HAP-1 (cell line): ENCODE measurements at regions not wholly inside any gene's neighbourhood (a gene's known extent, or its start where the extent isn't known, plus 50 kb on each side); places are given as distances from the start of the nearest gene placed in this dataset.
"Not testable (repeated sequence)": the region's sequence is repeated elsewhere in the genome, so short reads cannot be mapped to it uniquely, and the experiment has no call there.

Experiments
- DNase-seq, 2 experiments: peaks; one replicate each; pipeline ENCODE4 v3.0.0-alpha.2; 2016 to 2020; ENCODE audit warnings: low spot score in 2 of 2
- H3K27me3 ChIP-seq: fragments of 250-450 bp; sonication (Bioruptor Pico); 2 replicates; pipeline ENCODE4 v1.5.1; 2020; ENCODE audit warnings: low read depth, mild to moderate bottlenecking, moderate library complexity
- H3K36me3 ChIP-seq: fragments of 250-450 bp; sonication (Bioruptor Pico); replicated peaks from 2 replicates; pipeline ENCODE4 v1.5.1; 2020; ENCODE audit warnings: mild to moderate bottlenecking
- H3K4me1 ChIP-seq: fragments of 250-450 bp; sonication (Bioruptor Pico); 2 replicates; pipeline ENCODE4 v1.5.1; 2020; ENCODE audit warnings: mild to moderate bottlenecking
- H3K4me3 ChIP-seq: fragments of 250-450 bp; sonication (Bioruptor Pico); 2 replicates; pipeline ENCODE4 v1.5.1; 2020; ENCODE audit warnings: mild to moderate bottlenecking, moderate library complexity
- H3K9me3 ChIP-seq: fragments of 250-450 bp; sonication (Bioruptor Pico); 2 replicates; pipeline ENCODE4 v1.5.1; 2020; ENCODE audit warnings: mild to moderate bottlenecking, moderate library complexity
- in situ Hi-C: fragments of 300-500 bp; cut with MboI; formaldehyde crosslinking; loops from 3 replicates; pipeline ENCODE4 v1.14.3; 2020; ENCODE audit warnings: low sequenced_read_pairs, inconsistent platforms, mixed read lengths

GRCh38 chr20:40072907-40073306, 616.1 kb downstream of the MAFB start:
- Histone ChIP-seq H3K4me3 (no peak overlapping the region), H3K9me3 (no peaks in the 10 kb centered on the region), H3K27me3 (no peaks in the 10 kb centered on the region), H3K4me1 (no peaks in the 10 kb centered on the region), H3K36me3 (no peaks in the 10 kb centered on the region)
- in situ Hi-C loops: no loop called here
- DNase-seq: no peak

GRCh38 chr20:40056171-40056570, 632.9 kb downstream of the MAFB start:
- H3K4me3 ChIP-seq: no peak overlapping the region
- DNase-seq: no peak
- H3K4me1 ChIP-seq: no peaks in the 10 kb centered on the region
- H3K27me3 ChIP-seq: no peaks in the 10 kb centered on the region
- H3K36me3 ChIP-seq: no peaks in the 10 kb centered on the region
- no peaks in the 10 kb centered on the region; the same call in 1 of the 2 replicates for H3K9me3 ChIP-seq
- in situ Hi-C loops: no loop called here

GRCh38 chr20:40055711-40056110, 633.3 kb downstream of the MAFB start:
- Histone ChIP-seq H3K27me3 (no peaks in the 10 kb centered on the region), H3K36me3 (no peaks in the 10 kb centered on the region), H3K4me3 (no peak overlapping the region), H3K9me3 (no peaks in the 10 kb centered on the region; the same call in 1 of the 2 replicates), H3K4me1 (no peaks in the 10 kb centered on the region)
- no peak for DNase-seq
- in situ Hi-C loops: no loop called here

- H3K36me3 ChIP-seq: no peaks in the 10 kb centered on the region
- H3K27me3 ChIP-seq: no peaks in the 10 kb centered on the region
- DNase-seq: no peak
- no peaks in the 10 kb centered on the region; the same call in 1 of the 2 replicates for H3K9me3 ChIP-seq
- no peaks in the 10 kb centered on the region for H3K4me1 ChIP-seq
- no peak overlapping the region for H3K4me3 ChIP-seq
- in situ Hi-C loops: no loop called here
Measured at GRCh38 chr20:40054311-40054710, 634.7 kb downstream of the MAFB start.

GRCh38 chr20:40050596-40050995, 638.4 kb downstream of the MAFB start:
- H3K36me3 ChIP-seq: no peaks in the 10 kb centered on the region
- H3K4me3 ChIP-seq: no peak overlapping the region
- in situ Hi-C loops: no loop called here
- no peak for DNase-seq
- peaks cover 2% of the 10 kb centered on the region; the same call in 1 of the 2 replicates for H3K9me3 ChIP-seq
- H3K27me3 ChIP-seq: no peaks in the 10 kb centered on the region
- no peaks in the 10 kb centered on the region for H3K4me1 ChIP-seq

- Histone ChIP-seq H3K27me3 (no peaks in the 10 kb centered on the region), H3K4me1 (no peaks in the 10 kb centered on the region), H3K4me3 (no peak overlapping the region), H3K36me3 (no peaks in the 10 kb centered on the region), H3K9me3 (peaks cover 2% of the 10 kb centered on the region; the same call in 1 of the 2 replicates)
- in situ Hi-C loops: no loop called here
- DNase-seq: no peak
Measured at GRCh38 chr20:40049854-40050253, 639.2 kb downstream of the MAFB start.

GRCh38 chr20:40046703-40047102, 642.3 kb downstream of the MAFB start:
- H3K9me3 ChIP-seq: peaks cover 2% of the 10 kb centered on the region; the same call in 1 of the 2 replicates

GRCh38 chr20:40037511-40037910, 651.5 kb downstream of the MAFB start:
- Histone ChIP-seq H3K4me3 (no peak overlapping the region), H3K27me3 (no peaks in the 10 kb centered on the region), H3K36me3 (no peaks in the 10 kb centered on the region), H3K4me1 (no peaks in the 10 kb centered on the region), H3K9me3 (no peaks in the 10 kb centered on the region)
- no peak for DNase-seq
- in situ Hi-C loops: no loop called here

More at GRCh38 chr20:40046703-40047102, 642.3 kb downstream of the MAFB start:
- Histone ChIP-seq H3K4me1 (no peaks in the 10 kb centered on the region), H3K27me3 (no peaks in the 10 kb centered on the region), H3K4me3 (no peak overlapping the region), H3K36me3 (no peaks in the 10 kb centered on the region)
- in situ Hi-C loops: no loop called here
- DNase-seq: no peak

GRCh38 chr20:40029589-40029988, 659.4 kb downstream of the MAFB start:
- H3K27me3 ChIP-seq: no peaks in the 10 kb centered on the region
- no peaks in the 10 kb centered on the region for H3K4me1 ChIP-seq
- no peaks in the 10 kb centered on the region for H3K9me3 ChIP-seq
- DNase-seq: no peak
- no peak overlapping the region for H3K4me3 ChIP-seq
- in situ Hi-C loops: no loop called here
- no peaks in the 10 kb centered on the region for H3K36me3 ChIP-seq

- Histone ChIP-seq H3K27me3 (no peaks in the 10 kb centered on the region), H3K4me1 (no peaks in the 10 kb centered on the region), H3K36me3 (no peaks in the 10 kb centered on the region), H3K4me3 (no peak overlapping the region), H3K9me3 (no peaks in the 10 kb centered on the region)
- DNase-seq: no peak
- in situ Hi-C loops: no loop called here
Measured at GRCh38 chr20:40019510-40019909, 669.5 kb downstream of the MAFB start.

GRCh38 chr20:40017765-40018164, 671.3 kb downstream of the MAFB start:
- Histone ChIP-seq H3K36me3 (no peaks in the 10 kb centered on the region), H3K4me3 (no peak overlapping the region), H3K9me3 (no peaks in the 10 kb centered on the region; the same call in 1 of the 2 replicates), H3K27me3 (no peaks in the 10 kb centered on the region), H3K4me1 (no peaks in the 10 kb centered on the region)
- in situ Hi-C loops: no loop called here
- no peak for DNase-seq

- Histone ChIP-seq H3K4me3 (no peak overlapping the region), H3K9me3 (no peaks in the 10 kb centered on the region; the same call in 1 of the 2 replicates), H3K36me3 (no peaks in the 10 kb centered on the region), H3K27me3 (no peaks in the 10 kb centered on the region), H3K4me1 (no peaks in the 10 kb centered on the region)
- DNase-seq: no peak
- in situ Hi-C loops: no loop called here
Measured at GRCh38 chr20:40016890-40017289, 672.1 kb downstream of the MAFB start.

GRCh38 chr20:40016392-40016791, 672.6 kb downstream of the MAFB start:
- no peak for DNase-seq
- no peak overlapping the region for H3K4me3 ChIP-seq
- H3K9me3 ChIP-seq: no peaks in the 10 kb centered on the region; the same call in 1 of the 2 replicates
- H3K27me3 ChIP-seq: no peaks in the 10 kb centered on the region
- H3K4me1 ChIP-seq: no peaks in the 10 kb centered on the region
- in situ Hi-C loops: no loop called here
- no peaks in the 10 kb centered on the region for H3K36me3 ChIP-seq

GRCh38 chr20:40012026-40012425, 677.0 kb downstream of the MAFB start:
- H3K4me1 ChIP-seq, H3K9me3 ChIP-seq, H3K27me3 ChIP-seq, H3K36me3 ChIP-seq, H3K4me3 ChIP-seq, DNase-seq, in situ Hi-C loops: not testable (repeated sequence)

GRCh38 chr20:40010483-40010882, 678.6 kb downstream of the MAFB start:
- Histone ChIP-seq H3K27me3 (no peaks in the 10 kb centered on the region), H3K36me3 (no peaks in the 10 kb centered on the region), H3K4me1 (no peaks in the 10 kb centered on the region), H3K9me3 (no peaks in the 10 kb centered on the region; the same call in 1 of the 2 replicates), H3K4me3 (no peak overlapping the region)
- no peak for DNase-seq
- in situ Hi-C loops: no loop called here
